Right renal cortex interstitium (tissue), 3 donors: ENCODE measurements at regions not wholly inside any gene's neighbourhood (a gene's known extent, or its start where the extent isn't known, plus 50 kb on each side); places are given as distances from the start of the nearest gene placed in this dataset.

Experiments
- DNase-seq, 3 donors: peaks; one replicate each; pipeline ENCODE4 v3.0.0-alpha.2; 2013; ENCODE audit warnings: low read depth in 3 of 3, low spot score in 2 of 3

GRCh38 chr22:48882636-48883200, 945.0 kb downstream of the BRD1 start:
- no peak for DNase-seq

- no peak for DNase-seq
Measured at GRCh38 chr22:48881326-48881980, 946.2 kb downstream of the BRD1 start.

- DNase-seq, result no peak
Measured at GRCh38 chr22:48880749-48881148, 946.9 kb downstream of the BRD1 start.

- no peak for DNase-seq
Measured at GRCh38 chr22:48876951-48877350, 950.7 kb downstream of the BRD1 start.

- no peak for DNase-seq
Measured at GRCh38 chr22:48874956-48875355, 952.7 kb downstream of the BRD1 start.

GRCh38 chr22:48873191-48873520, 954.5 kb downstream of the BRD1 start:
- DNase-seq, result no peak

- DNase-seq, result no peak
Measured at GRCh38 chr22:48872271-48873190, 955.1 kb downstream of the BRD1 start.

- no peak for DNase-seq
Measured at GRCh38 chr22:48871176-48871840, 956.4 kb downstream of the BRD1 start.

GRCh38 chr22:48870436-48870835, 957.2 kb downstream of the BRD1 start:
- DNase-seq, result no peak

GRCh38 chr22:48869788-48870187, 957.9 kb downstream of the BRD1 start:
- no peak for DNase-seq

GRCh38 chr22:48869161-48869560, 958.5 kb downstream of the BRD1 start:
- DNase-seq, result no peak

GRCh38 chr22:48868554-48868953, 959.1 kb downstream of the BRD1 start:
- DNase-seq, result no peak

GRCh38 chr22:48867891-48868290, 959.8 kb downstream of the BRD1 start:
- no peak for DNase-seq

- DNase-seq, result no peak
Measured at GRCh38 chr22:48866906-48867681, 960.6 kb downstream of the BRD1 start.

GRCh38 chr22:48864748-48865147, 962.9 kb downstream of the BRD1 start:
- no peak for DNase-seq

GRCh38 chr22:48863965-48864528, 963.6 kb downstream of the BRD1 start:
- DNase-seq, result no peak

GRCh38 chr22:48860557-48860956, 967.1 kb downstream of the BRD1 start:
- no peak for DNase-seq

- DNase-seq, result no peak
Measured at GRCh38 chr22:48858856-48859255, 968.8 kb downstream of the BRD1 start.

GRCh38 chr22:48858121-48858520, 969.6 kb downstream of the BRD1 start:
- DNase-seq, result no peak

- DNase-seq, result no peak
Measured at GRCh38 chr22:48857202-48857805, 970.4 kb downstream of the BRD1 start.
